RCC 7860 (cell line): ENCODE measurements at regions not wholly inside any gene's neighbourhood (a gene's known extent, or its start where the extent isn't known, plus 50 kb on each side); places are given as distances from the start of the nearest gene placed in this dataset.

ENCODE experiments used
- DNase-seq: peaks from one replicate; pipeline ENCODE4 v3.0.0-alpha.2; 2015; ENCODE audit warnings: low spot score
- FAIRE-seq: peaks from 2 replicates; lab custom pipeline; 2012; peaks lifted over from hg19 to GRCh38; lab: Jason Lieb, UNC

DNA sequence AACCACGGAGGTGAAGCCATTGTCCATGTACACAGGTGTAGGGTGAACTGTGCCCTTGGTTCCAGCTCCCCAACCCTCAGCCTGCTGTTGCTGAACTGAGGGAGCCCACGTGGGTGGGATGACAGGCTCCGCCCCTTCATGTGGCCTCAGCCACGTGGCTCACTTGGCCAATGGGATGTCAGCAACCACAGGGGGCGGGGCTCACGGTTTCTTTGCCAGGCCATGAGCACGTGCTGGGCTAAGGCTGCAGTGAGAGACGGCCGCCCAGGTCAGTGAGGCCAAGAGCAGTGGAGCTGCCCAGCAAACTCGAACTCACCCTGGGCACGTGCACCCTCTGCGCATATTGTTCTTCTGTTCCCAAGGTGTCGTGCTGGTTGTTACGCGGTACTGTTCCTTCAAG lies 282.6 kb downstream of the IRF8 start:
- DNase-seq (no peak), FAIRE-seq (no peak)

DNA sequence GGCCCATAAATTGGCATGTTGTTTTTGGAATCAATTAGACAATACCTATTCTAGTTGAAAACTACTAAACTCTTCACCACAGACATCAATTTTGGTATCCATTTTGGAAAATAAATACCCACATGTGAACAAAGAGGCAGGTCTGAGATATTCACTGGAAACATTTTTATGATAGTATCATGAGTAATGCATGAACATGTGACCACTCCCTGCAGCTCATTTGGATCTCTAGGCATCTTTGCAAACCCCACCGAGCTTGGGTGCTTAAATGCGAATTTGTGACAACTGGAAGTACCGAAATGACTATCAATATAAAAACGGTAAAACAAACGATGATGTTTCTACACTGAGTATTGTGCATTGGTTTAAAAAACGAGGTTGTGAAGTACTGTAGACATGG lies 285.2 kb downstream of the IRF8 start:
- no peak for FAIRE-seq
- DNase-seq: no peak

DNA sequence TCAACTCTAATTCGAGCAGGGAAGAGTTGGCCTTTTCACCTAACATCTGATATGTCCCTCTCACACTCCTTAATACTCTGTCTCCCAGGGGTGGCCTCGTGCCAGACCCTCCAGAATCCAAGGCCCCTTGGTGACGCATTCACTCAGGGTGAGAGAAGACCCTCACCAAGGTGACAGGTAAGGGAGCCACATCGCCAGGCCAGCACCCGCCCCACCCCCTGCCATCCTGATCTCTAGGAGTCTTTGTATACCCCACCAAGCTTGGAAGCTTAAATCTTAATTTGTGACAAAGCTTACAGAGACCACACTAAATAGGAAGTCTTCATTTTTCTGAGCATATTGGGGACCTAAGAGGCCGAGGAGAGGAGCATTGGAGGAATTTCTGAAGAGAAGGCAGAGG lies 286.1 kb downstream of the IRF8 start:
- FAIRE-seq (no peak), DNase-seq (no peak)

DNA sequence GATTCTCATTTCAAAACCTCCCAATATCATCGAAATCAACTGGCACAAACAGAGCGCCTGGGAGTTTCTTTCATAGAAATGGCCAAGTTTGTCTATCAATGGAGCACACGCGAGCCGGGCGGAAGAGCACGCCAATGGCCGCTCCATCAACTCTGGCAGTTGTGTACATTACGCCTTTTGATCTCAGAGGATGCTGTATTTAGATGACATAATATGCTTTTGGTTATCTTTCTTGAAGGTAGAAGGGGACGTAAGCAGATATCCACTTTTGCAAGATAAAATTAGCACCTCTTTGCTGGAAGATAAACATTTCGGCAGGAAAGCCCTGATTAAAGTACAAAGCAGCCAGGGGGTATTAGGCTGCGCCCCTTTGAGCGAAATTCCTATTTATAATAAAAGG lies 287.4 kb downstream of the IRF8 start:
- FAIRE-seq (no peak), DNase-seq (no peak)

DNA sequence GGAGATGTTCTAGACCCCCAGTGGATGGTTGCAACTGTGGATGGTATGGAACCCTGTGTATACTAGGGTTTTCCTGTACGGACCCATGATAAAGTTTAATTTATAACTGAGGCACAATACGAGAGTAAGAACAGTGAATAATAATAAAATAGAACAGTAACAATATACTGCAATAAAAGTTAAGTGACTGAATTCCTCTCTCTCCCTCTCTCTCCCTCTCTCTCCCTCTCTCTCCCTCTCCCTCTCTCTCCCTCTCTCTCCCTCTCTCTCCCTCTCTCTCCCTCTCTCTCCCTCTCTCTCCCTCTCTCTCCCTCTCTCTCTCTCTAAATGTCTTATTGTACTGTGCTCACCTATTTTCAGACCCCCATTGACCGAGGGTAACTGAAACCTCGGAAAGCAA lies 291.0 kb downstream of the IRF8 start:
- no peak for FAIRE-seq
- DNase-seq: no peak

DNA sequence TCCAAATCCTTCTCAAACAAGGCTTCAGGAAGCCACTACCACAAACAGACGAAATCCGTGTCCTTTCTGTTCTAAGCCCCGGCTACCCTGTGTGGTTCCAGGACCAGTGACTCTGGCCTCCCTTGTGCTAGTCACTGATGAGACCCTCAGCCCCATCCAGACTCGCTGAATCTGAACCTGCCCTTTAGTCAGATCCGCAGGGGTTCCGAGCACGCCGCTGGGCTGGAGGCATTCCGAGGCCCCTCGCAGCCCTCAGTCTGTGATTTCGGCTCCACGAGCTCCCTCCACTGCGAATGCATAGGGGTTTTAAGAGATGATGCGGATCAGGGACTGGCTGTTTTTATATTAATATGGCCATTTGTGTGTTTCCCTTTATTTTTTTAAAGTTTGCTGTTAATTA lies 292.7 kb downstream of the IRF8 start:
- DNase-seq: no peak
- no peak for FAIRE-seq

DNA sequence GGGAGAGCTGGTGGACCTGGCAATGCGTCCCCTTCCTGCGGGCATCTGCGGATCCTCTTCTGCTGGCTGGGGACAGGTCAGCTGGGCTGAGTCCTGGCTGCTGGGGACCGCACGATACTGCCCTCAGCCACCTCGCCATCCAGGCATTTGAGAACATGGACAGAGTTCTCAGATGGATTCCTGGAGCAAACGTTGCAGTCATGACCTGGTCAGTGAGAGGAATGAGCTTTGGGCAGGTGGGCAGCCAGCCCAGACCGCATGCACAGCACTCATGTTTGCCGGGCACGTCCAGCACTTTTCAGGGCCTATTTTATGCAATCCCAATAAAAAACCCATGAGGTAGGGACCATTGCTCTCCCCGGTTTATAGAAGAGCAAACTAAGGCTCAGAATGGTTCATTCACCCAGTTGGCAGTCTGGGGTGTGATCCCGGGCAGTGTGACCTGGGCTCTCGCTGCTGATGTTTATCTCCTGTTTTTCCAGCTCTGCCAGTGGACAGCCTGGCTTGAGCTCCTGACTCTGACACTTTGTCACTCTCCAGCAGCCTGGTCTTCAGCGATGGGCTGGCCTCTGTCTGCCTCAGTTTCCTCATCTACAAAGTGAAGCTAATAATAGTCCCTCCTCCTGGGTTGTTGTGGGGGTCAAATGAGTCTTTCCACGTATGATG lies 294.7 kb downstream of the IRF8 start:
- no peak for FAIRE-seq
- no peak for DNase-seq

DNA sequence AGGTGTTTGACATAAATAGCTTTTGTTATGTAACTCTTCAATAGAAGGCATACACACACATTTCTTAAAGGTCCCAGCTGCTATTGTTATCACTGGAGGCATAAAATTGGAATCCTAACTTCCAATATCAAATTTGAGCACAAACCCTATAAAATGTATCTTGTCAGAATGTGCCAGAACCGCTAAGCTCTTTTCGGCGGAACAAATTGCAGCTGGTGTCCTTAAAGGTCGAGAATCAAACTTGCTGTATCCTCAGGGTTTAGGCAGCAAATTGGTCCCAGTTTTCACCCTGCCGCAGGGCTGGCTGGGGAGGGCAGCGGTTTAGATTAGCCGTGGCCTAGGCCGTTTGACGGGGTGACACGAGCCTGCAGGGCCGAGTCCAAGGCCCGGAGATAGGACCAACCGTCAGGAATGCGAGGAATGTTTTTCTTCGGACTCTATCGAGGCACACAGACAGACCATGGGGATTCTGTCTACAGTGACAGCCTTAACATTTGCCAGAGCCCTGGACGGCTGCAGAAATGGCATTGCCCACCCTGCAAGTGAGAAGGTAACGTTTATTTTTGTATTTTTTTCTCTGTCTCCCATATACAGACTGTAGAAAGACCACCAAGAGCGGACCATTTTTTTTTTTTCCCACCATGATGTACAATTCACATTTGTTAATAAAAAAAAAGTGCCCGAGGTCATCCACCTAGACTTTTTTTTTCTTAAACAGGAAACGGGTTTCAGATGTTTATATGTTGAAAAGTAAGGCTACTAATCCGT lies 297.1 kb downstream of the IRF8 start:
- no peak for FAIRE-seq
- no peak for DNase-seq

DNA sequence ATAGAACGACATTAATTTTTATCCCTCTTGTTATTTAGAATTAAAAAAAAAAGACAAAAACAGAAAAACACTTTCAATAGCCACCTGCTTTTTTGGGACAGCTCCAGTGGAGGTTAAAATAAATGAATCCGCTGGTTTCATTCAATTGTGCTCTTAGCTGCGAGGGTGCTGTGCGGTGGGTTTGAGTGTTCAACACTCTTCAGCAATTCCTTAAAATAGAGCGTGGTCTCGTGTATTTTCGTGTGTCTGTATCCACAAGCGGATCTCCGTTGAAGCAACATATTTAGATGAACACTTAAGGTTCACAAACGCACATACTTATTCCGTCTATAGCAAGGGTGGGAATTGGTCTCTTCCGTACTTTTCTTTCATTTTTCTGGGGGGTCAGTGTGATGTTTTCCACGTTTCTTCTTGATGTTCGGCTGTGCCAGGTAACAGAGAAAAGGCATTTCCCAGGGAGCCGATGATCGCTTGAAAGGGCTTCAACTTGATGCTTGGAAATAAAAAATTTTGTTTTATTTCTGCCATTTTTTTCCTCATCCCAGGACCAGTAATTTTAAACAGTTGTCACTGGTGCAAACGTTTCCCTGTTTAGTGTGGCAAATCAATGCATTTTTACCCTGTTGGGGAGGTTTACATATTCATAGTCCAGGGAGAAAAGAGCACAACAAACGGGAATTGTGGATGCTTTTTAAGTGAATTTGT lies 297.9 kb downstream of the IRF8 start:
- no peak for DNase-seq
- no peak for FAIRE-seq

DNA sequence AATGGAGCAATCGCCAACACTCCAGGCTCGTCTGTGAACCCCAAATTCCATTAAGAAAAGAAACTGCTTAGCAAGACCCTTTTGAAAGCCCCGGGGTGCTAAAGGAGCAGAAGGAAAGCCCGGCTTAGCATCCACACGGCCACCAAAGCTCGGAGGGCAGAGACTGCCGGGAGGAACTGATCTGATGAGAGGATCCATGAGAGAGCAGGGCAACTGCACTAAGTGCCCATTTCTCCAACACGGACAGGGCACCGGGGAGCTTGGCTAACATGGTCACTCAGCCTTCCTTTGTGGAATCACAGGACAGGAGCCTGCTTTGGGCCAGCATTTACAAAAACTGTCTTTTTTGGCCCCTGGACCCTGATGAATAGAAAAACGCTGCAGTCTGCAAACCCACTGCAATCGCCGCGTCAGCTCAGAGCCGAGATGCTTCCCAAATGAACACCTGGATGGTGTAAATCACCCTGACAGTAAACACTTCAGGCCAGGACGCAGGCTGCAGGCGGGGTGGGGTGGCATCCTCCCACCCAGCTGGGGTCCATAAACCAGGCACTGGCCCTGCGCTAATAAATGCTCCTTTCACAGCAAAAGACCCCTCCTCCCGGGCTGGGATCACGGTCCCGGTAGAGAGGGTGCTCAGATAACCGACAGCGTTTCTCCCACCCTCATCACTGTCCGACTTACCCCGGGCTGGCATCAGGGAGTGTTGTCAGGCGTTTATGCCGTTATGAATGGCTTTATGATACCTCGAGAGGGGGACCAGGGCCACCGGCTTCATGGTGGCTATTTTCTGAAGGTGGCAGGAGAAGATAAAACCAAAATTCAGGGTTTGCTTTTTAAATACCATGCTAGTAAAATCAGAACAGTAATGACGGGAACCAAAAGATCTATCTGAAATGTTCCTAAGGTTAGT lies 299.5 kb downstream of the IRF8 start:
- DNase-seq (no peak), FAIRE-seq (no peak)

DNA sequence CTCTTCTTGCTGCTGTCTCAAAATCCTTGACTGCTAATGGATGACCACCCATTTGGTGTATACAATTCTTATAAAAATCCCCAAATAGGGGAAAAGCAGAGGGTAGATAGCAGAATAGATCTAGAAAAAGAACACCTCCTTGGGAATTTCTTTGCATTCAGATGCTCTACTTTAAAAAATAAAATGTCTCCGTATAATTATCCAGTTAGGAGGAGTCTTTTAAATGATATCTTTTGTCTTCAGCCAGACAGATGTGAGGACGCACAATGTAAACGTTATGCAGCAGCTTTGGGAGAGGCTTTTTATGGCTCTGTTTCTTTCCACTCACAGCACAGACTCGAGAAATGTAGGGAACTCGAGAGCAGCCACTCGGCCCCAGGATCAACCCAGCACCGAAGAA lies 300.2 kb downstream of the IRF8 start:
- FAIRE-seq: no peak
- DNase-seq: no peak

DNA sequence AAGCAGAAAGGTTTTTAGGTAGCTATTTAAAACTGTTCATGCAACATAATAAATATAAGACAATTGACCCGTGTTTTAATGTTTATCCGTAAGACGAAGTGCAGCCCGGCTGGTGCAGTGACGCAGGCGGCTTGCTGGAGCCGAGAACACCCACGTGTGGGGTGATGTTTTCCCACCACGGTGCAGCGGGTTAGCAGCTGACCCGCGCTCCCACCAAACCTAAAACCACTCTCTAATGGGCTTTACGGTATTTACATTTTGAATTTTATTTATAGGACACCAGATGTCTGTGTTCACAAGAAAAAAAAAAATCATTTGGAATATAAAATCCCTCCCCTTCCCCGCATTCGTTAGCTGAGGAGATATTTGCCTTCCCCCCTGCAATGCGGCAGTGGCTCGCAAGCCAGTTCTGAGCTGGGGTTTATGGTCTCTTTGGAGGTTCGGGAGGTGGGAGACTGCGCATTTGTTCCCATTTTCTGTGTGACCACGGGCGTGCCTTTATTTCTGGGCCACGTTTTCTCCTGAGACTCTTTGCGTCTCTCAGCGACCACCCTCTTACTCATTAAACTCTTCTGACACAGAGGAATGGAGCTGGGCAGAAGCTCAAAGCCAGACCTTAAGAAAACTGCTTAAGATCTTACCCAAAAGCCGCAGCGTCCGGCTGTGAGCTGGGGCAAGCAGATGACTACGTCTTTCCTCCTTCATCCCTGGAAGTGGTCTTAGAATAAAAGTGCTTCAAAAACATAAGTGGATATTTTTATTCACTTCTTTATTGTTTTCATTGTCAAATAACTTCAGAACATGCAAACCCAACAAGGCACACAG lies 301.1 kb downstream of the IRF8 start:
- no peak for FAIRE-seq
- no peak for DNase-seq

DNA sequence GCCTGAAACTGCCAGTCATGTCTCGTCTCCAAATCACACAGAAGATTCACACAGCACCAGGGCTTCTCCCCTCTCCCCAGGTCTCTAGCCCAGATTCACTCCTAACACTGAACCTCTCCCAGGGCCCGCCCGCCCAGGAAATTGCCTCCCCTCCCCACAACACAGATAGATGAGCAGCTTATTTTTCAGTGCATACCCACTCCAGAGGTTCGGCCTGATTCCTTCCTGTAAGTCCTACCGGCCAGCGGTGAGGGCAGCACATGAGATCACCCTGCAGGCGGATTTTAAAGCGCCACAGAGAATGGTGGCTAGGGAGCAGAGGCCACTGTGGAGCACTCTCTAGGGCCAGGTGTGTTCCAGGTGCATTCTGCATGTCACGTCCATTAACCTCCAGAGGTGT lies 301.8 kb downstream of the IRF8 start:
- FAIRE-seq (no peak), DNase-seq (no peak)

DNA sequence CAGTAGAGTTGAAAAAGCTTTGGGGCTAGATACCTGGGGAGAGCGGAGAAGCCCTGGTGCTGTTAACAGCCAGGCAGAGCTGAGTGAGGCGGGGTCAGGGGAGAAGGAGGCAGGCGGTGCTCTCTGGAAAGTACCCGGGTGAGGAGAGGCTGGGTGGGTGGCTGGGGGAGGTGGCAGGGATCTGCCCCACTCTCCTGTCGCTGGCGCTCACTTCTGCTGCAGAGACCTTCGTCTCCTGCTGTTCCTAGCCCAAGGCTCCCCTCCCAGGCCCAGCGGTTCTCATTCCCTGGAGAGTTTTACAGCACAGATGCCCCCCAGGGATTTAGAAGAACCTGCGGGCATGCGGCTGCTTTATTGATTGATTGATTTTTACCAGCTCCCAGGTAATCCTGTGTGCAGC lies 302.8 kb downstream of the IRF8 start:
- FAIRE-seq: no peak
- DNase-seq: no peak

DNA sequence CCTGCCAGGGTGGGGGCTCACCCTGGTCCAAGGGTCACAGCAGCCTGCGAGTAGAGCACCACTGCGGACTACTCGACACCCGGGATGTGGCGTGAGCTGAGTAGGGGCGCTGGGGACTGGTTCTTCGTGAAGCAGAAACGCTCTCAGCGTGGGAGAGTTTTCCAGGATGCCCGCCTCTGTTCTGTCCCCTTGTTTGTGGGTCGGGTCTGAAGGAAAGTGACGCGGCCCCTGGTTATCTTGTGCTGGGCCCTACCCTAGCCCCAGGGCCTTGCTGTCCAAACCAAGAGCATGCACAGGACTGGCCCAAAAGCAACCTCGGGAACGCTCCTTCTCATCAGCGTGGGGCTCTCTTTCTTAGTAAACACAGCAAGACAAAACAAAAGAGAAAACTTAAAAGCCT lies 303.3 kb downstream of the IRF8 start:
- no peak for FAIRE-seq
- no peak for DNase-seq

DNA sequence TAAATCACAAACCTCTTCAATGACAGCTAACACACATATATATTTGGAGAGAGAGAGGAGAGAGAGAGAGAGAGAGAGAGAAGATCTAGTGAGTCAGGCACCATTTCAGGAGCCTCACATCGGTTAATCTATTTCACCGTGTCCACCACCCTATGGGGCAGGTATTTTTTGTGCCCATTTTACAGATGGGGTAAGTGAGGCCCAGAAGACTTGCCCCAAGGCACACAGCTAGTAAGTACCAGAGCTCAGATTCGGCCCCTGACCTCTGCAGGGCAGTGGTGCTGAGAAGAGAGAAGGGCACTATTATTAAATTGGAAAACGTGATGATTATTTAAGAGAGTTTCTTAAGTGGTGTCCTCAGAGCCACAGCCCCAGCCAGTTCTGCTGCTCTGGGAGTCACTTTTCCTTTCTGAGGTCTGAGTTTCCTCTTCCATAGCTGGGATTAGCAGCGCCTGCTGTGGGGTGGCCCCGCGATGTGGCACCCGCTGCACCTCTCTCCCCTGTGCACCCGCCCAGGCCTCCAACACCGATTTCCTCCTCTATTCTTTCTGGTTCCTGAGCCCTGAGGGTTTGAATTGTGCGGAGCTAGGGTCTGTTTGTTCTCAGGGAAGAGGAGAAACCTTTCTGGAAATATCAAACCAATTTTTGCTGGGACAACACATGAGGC lies 303.9 kb downstream of the IRF8 start:
- no peak for DNase-seq
- no peak for FAIRE-seq

DNA sequence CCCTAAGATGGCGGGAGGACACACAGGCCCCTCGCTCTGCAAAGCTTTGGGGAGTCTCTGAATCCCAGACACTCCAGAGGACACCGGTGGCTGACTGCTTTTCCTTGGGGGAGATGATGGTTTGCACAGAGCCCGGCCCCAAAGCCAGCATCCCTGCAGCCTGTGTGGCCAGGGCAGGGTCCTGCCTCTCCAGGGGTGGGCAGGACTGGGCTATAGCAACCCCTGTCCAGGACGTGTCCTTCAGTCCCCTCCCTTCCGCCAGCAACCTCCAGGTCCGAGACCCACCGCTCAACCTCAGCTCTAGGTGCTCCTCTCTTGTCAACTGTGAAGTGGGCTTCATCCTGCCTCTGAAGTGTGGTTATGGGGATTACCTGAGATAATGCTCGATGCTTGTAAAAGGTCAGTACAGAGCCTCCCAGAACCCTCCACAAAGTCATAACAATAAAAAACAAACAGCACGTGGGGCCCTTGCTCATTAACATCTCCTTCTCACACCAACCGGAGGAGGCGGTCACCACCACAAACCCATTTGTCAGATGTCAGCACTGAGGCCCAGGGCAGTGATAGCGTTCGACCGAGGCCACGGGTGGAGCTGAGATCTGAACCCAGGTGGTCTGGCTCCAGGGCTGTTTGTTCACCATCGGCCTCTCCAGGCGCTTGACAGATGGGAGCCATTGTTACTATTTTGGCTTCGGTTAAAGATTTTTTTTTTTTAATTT lies 304.8 kb downstream of the IRF8 start:
- FAIRE-seq: no peak
- DNase-seq: no peak

DNA sequence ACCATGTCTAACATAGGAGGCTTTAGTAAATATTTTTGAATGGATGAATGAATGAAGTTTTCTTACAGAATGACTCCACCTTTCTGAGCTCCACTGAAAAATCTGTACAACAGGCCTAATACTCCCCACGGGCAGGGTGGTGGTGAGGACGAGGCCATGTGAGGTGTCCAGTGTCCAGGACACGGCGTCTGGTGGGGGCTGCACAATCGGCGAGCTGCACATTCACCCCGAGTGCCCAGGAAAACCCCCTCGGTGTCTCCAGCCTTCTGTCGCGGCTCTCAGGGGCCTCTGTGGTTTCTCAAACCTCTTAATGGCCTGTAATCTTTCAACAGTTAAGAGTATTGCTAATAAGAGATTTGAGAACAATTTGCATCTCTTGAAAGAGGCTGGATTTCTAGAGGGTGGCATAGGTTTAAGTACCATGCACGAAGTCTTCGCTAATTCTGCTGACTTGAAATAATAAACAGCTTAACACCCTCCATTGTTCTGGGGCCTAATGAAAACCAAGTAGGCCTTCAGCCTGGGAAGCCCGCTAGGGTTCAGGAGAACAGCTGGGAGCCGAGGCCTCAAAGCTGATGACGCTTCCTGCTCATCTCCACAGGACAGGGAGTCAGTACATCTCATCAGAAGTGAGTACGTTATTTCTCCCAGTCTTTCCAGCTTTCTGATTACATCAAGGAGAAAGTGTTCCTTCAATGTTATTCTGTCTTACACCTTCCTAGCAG lies 304.6 kb upstream of the FOXF1 start:
- DNase-seq (no peak), FAIRE-seq (no peak)
